ENCODE measurements at regions not wholly inside any gene's neighbourhood (a gene's known extent, or its start where the extent isn't known, plus 50 kb on each side); places are given as distances from the start of the nearest gene placed in this dataset.

GRCh38 chr12:107948391-107948945, 174.0 kb downstream of the ASCL4 start:
- Histone ChIP-seq H3K36me3 (no peaks in the 10 kb centered on the region), H3K27me3 (peaks cover 3% of the 10 kb centered on the region), H3K4me1 (no peaks in the 10 kb centered on the region), H3K27ac (no peak overlapping the region), H3K4me3 (no peak overlapping the region), H3K9me3 (no peaks in the 10 kb centered on the region)
- WGBS, 2 donors (ENCODE audit: low coverage in 1 of 2), result 77 to 85% methylated on average over 8 to 12 of the region's 12 CpGs
- TF ChIP-seq CTCF (IDR thresholded peaks at IDR 0.05) (no peak), EP300 (IDR thresholded peaks at IDR 0.05; ENCODE audit: low read depth) (no peak), POLR2AphosphoS5 (IDR thresholded peaks at IDR 0.05) (no peak), POLR2A (IDR thresholded peaks at IDR 0.05) (no peak)
- no peak for DNase-seq
- intact Hi-C loops (cut with DNase I; ENCODE audit: low total_unique reads), result no loop called here
- in situ Hi-C loops (cut with MboI; ENCODE audit: low pct_ligation_motif_present in 1 of 4, low pct_unique_long_range_greater_than_20kb in 1 of 4, low sequenced_read_pairs in 3 of 4), result no loop called here

DNA sequence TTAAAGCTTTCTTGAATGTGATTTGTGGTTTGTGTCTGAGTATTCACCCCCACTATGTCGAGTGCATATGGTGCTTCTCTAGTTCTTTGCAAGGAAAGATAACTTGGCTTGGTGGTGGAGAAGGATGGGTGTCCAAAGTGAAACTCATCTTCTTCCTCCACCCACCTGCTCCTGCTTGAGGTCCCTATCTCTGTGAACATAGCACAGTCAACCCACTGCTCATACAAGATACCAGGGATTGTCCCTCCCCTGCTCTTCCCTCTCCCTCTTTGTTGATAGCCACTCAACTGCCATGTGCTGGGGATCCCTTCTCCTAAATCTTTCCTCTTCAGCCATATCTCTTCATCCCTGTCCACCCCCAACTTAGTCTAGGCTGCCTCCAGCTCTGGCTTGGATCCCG, 176.5 kb downstream of the ASCL4 start:
- H3K4me3 ChIP-seq, result no peak overlapping the region
- 71 to 72% methylated on average over 2 of the region's 2 CpGs for WGBS, 2 donors (ENCODE audit: low coverage in 1 of 2)
- intact Hi-C loops (cut with DNase I; ENCODE audit: low total_unique reads), result no loop called here

DNA sequence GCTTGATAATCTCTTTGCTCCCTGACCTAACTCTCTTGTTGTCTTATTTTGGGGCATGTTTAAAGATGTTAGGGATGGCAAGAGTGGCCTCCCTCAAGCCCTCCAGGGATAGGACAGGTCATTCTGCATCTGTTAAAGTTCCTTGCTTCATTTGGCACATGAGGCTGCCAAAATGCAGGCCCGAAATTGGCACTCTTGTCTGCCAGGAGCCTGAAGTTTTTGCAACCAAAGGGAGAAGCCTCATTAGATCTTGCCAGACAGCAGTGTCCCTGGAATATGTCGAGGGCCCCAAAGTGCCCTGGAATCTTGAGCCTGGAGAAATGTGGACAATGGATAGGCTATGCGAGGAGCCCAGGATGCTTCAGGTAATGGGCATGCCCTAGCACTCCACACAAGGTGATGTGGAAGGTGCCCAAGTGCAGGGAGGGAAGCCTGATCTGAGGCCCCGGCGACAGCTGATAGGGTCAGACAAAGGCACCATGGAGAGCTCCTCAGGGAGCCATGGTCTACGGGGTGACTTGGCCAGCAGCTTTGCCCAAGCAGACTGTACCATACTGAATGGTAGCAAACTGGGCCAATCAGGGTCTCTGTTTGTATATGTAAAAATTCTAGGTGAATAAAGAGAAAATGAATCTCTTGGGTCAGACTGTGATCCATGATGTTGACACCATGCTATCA, 173.0 kb upstream of the WSCD2 start:
- DNase-seq, result no peak
- H3K4me3 ChIP-seq, result no peak overlapping the region
- in situ Hi-C loops (cut with MboI; ENCODE audit: low pct_ligation_motif_present in 1 of 4, low pct_unique_long_range_greater_than_20kb in 1 of 4, low sequenced_read_pairs in 3 of 4) (no loop called here), intact Hi-C loops (cut with DNase I; ENCODE audit: low total_unique reads) (no loop called here)
- H3K27ac ChIP-seq, result peak overlapping the region in 2 of 4 donors; percentile 3 to 21
- H3K36me3 ChIP-seq, result no peaks in the 10 kb centered on the region
- no peaks in the 10 kb centered on the region for H3K9me3 ChIP-seq
- TF ChIP-seq POLR2A (IDR thresholded peaks at IDR 0.05) (no peak), EP300 (IDR thresholded peaks at IDR 0.05; ENCODE audit: low read depth) (no peak)
- H3K4me1 ChIP-seq, result no peaks in the 10 kb centered on the region
- WGBS, 2 donors (ENCODE audit: low coverage in 1 of 2), result 48% methylated on average over 6 of the region's 6 CpGs; no CpG with 5 or more reads in 1 of the 2 donors
- no peaks in the 10 kb centered on the region for H3K27me3 ChIP-seq

More for the DNA sequence above, 176.5 kb downstream of the ASCL4 start:
- no peak for DNase-seq
- no peaks in the 10 kb centered on the region for H3K36me3 ChIP-seq
- in situ Hi-C loops (cut with MboI; ENCODE audit: low pct_ligation_motif_present in 1 of 4, low pct_unique_long_range_greater_than_20kb in 1 of 4, low sequenced_read_pairs in 3 of 4), result no loop called here
- H3K27ac ChIP-seq, result no peak overlapping the region
- no peaks in the 10 kb centered on the region for H3K9me3 ChIP-seq
- no peaks in the 10 kb centered on the region for H3K27me3 ChIP-seq
- TF ChIP-seq POLR2AphosphoS5 (IDR thresholded peaks at IDR 0.05), result no peak
- no peaks in the 10 kb centered on the region for H3K4me1 ChIP-seq

GRCh38 chr12:107957459-107957858, 171.6 kb upstream of the WSCD2 start:
- TF ChIP-seq EP300 (IDR thresholded peaks at IDR 0.05; ENCODE audit: low read depth), result no peak
- TF ChIP-seq POLR2AphosphoS5 (IDR thresholded peaks at IDR 0.05), result no peak
- TF ChIP-seq POLR2A (IDR thresholded peaks at IDR 0.05), result no peak
- no peak for TF ChIP-seq CTCF (IDR thresholded peaks at IDR 0.05)
- intact Hi-C loops (cut with DNase I; ENCODE audit: low total_unique reads) (no loop called here), in situ Hi-C loops (cut with MboI; ENCODE audit: low pct_ligation_motif_present in 1 of 4, low pct_unique_long_range_greater_than_20kb in 1 of 4, low sequenced_read_pairs in 3 of 4) (no loop called here)
- no peaks in the 10 kb centered on the region for H3K4me1 ChIP-seq
- H3K27ac ChIP-seq, result no peak overlapping the region
- H3K4me3 ChIP-seq, result no peak overlapping the region
- no peaks in the 10 kb centered on the region for H3K27me3 ChIP-seq
- no peaks in the 10 kb centered on the region for H3K9me3 ChIP-seq
- H3K36me3 ChIP-seq, result no peaks in the 10 kb centered on the region
- DNase-seq, result no peak

DNA sequence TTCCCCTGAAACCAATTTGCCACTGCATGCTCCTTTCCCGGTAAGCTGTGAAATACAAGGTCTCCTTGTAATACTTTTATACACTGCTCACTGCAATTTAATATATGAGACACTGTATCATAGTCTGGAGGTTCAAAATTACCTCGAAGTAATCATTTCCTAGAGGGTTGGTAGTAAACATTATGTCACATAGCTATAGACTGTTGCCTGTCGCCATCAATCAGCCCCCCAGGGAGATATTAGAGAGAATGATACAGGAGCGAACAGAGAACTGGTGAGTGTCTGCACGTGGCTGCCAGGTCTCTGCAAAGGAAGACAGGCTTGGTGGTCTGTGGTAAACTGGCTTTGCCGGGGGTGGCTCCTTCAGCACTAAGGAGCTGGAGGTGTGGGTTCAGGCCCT, 165.5 kb upstream of the WSCD2 start:
- in situ Hi-C loops (cut with MboI; ENCODE audit: low pct_ligation_motif_present in 1 of 4, low pct_unique_long_range_greater_than_20kb in 1 of 4, low sequenced_read_pairs in 3 of 4), result no loop called here

More for the DNA sequence above, 165.5 kb upstream of the WSCD2 start:
- 64 to 66% methylated on average over 6 of the region's 6 CpGs for whole genome bisulfite sequencing, 2 donors (ENCODE audit: low coverage in 1 of 2)
- H3K9me3 ChIP-seq, result no peaks in the 10 kb centered on the region
- H3K36me3 ChIP-seq, result no peaks in the 10 kb centered on the region
- H3K4me3 ChIP-seq, result no peak overlapping the region
- intact Hi-C loops (cut with DNase I; ENCODE audit: low total_unique reads), result no loop called here
- TF ChIP-seq CTCF (IDR thresholded peaks at IDR 0.05) (no peak), POLR2A (IDR thresholded peaks at IDR 0.05) (no peak), POLR2AphosphoS5 (IDR thresholded peaks at IDR 0.05) (no peak), EP300 (IDR thresholded peaks at IDR 0.05; ENCODE audit: low read depth) (no peak)
- no peak overlapping the region for H3K27ac ChIP-seq
- H3K4me1 ChIP-seq, result no peaks in the 10 kb centered on the region
- H3K27me3 ChIP-seq, result no peaks in the 10 kb centered on the region
- no peak for DNase-seq
